Endodermal cell (in vitro differentiated cells): ENCODE measurements at regions not wholly inside any gene's neighbourhood (a gene's known extent, or its start where the extent isn't known, plus 50 kb on each side); places are given as distances from the start of the nearest gene placed in this dataset.

Experiments
- DNase-seq: peaks from one replicate; pipeline ENCODE4 v3.0.0-alpha.2; 2017
- H3K27ac ChIP-seq: 2 replicates; pipeline ENCODE4 v1.5.1; 2013; ENCODE audit warnings: mild to moderate bottlenecking, low read depth, low read length, moderate library complexity
- H3K27me3 ChIP-seq: 2 replicates; pipeline ENCODE4 v1.6.1; 2013; ENCODE audit warnings: mild to moderate bottlenecking, low read length, moderate library complexity; ENCODE audit not compliant: insufficient read depth, control insufficient read depth, poor library complexity, severe bottlenecking
- H3K36me3 ChIP-seq: 2 replicates; pipeline ENCODE4 v1.7.0; 2013; ENCODE audit warnings: mild to moderate bottlenecking, low read length, moderate library complexity; ENCODE audit not compliant: control insufficient read depth, insufficient read depth
- H3K4me1 ChIP-seq: one replicate; pipeline ENCODE4 v1.7.0; 2013; ENCODE audit warnings: low read length; ENCODE audit not compliant: control insufficient read depth, insufficient read depth
- H3K4me3 ChIP-seq: 2 replicates; pipeline ENCODE4 v1.5.1; 2013; ENCODE audit warnings: mild to moderate bottlenecking, low read length, moderate library complexity
- H3K9ac ChIP-seq: 2 replicates; pipeline ENCODE4 v1.6.1; 2013; ENCODE audit warnings: mild to moderate bottlenecking, low read length, moderate library complexity; ENCODE audit not compliant: poor library complexity, severe bottlenecking; ENCODE audit errors: extremely low read depth
- H3K9me3 ChIP-seq: 2 replicates; pipeline ENCODE4 v1.6.1; 2013; ENCODE audit warnings: mild to moderate bottlenecking, low read length, moderate library complexity; ENCODE audit not compliant: control insufficient read depth
- H3K27ac Mint-ChIP-seq: 2 replicates; pipeline ENCODE4 v1.8.0; 2020; ENCODE audit warnings: mixed read lengths
- H3K27me3 Mint-ChIP-seq: 2 replicates; pipeline ENCODE4 v1.8.0; 2021; ENCODE audit warnings: mild to moderate bottlenecking, mixed read lengths; ENCODE audit not compliant: insufficient read depth
- H3K36me3 Mint-ChIP-seq: 2 replicates; pipeline ENCODE4 v1.8.0; 2020; ENCODE audit warnings: low read depth, mixed read lengths
- H3K4me1 Mint-ChIP-seq: 2 replicates; pipeline ENCODE4 v1.8.0; 2020; ENCODE audit warnings: mixed read lengths
- H3K4me3 Mint-ChIP-seq: 2 replicates; pipeline ENCODE4 v1.8.0; 2020; ENCODE audit warnings: mild to moderate bottlenecking, moderate library complexity, mixed read lengths
- H3K9me3 Mint-ChIP-seq: 2 replicates; pipeline ENCODE4 v1.8.0; 2020; ENCODE audit warnings: mild to moderate bottlenecking, mixed read lengths
- WGBS, 2 experiments: methylation state at CpG; one replicate each; pipeline versions ENCODE4 v1.1.5 to v1.1.7; 2013; ENCODE audit warnings: missing lambda C conversion rate in 2 of 2, mixed read lengths in 1 of 2; ENCODE audit not compliant: insufficient coverage in 1 of 2, insufficient read length in 1 of 2; 5-methylcytosine and 5-hydroxymethylcytosine counted together
- TF ChIP-seq, protein P1 (sequence below): fragments of 200-600 bp; sonication (generic); conservative IDR thresholded peaks from 2 replicates; pipeline ENCODE4 v1.5.0; 2021; ENCODE audit warnings: antibody characterized with exemption, mild to moderate bottlenecking

GRCh38 chr6:134830194-134830593 is 119.7 kb downstream of the ALDH8A1 start:
- Mint-ChIP-seq H3K4me3 (no peak overlapping the region), H3K27ac (no peak overlapping the region), H3K27me3 (peaks cover under 1% of the 10 kb centered on the region), H3K4me1 (no peaks in the 10 kb centered on the region), H3K9me3 (peaks cover 11% of the 10 kb centered on the region), H3K36me3 (peaks cover under 1% of the 10 kb centered on the region)
- Histone ChIP-seq H3K4me1 (no peaks in the 10 kb centered on the region), H3K27me3 (no peaks in the 10 kb centered on the region), H3K36me3 (no peaks in the 10 kb centered on the region), H3K4me3 (no peak overlapping the region), H3K9me3 (peaks cover 5% of the 10 kb centered on the region), H3K27ac (no peak overlapping the region), H3K9ac (no peak overlapping the region)
- no peak for DNase-seq
- 92 to 100% methylated on average over 3 to 4 of the region's 4 CpGs for WGBS, 2 experiments
- TF ChIP-seq, protein P1, sequence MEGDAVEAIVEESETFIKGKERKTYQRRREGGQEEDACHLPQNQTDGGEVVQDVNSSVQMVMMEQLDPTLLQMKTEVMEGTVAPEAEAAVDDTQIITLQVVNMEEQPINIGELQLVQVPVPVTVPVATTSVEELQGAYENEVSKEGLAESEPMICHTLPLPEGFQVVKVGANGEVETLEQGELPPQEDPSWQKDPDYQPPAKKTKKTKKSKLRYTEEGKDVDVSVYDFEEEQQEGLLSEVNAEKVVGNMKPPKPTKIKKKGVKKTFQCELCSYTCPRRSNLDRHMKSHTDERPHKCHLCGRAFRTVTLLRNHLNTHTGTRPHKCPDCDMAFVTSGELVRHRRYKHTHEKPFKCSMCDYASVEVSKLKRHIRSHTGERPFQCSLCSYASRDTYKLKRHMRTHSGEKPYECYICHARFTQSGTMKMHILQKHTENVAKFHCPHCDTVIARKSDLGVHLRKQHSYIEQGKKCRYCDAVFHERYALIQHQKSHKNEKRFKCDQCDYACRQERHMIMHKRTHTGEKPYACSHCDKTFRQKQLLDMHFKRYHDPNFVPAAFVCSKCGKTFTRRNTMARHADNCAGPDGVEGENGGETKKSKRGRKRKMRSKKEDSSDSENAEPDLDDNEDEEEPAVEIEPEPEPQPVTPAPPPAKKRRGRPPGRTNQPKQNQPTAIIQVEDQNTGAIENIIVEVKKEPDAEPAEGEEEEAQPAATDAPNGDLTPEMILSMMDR, result no peak

GRCh38 chr6:134828641-134829040 is 121.3 kb downstream of the ALDH8A1 start:
- Histone ChIP-seq H3K27ac (no peak overlapping the region), H3K9me3 (peaks cover 6% of the 10 kb centered on the region), H3K4me3 (no peak overlapping the region), H3K27me3 (peaks cover 1% of the 10 kb centered on the region), H3K36me3 (no peaks in the 10 kb centered on the region), H3K9ac (no peak overlapping the region), H3K4me1 (no peaks in the 10 kb centered on the region)
- peaks cover 2% of the 10 kb centered on the region for H3K27me3 Mint-ChIP-seq
- H3K4me3 Mint-ChIP-seq, result no peak overlapping the region
- H3K27ac Mint-ChIP-seq, result no peak overlapping the region
- TF ChIP-seq, protein P1, result no peak
- peaks cover 2% of the 10 kb centered on the region for H3K36me3 Mint-ChIP-seq
- peaks cover 20% of the 10 kb centered on the region for H3K9me3 Mint-ChIP-seq
- DNase-seq, result no peak
- no peaks in the 10 kb centered on the region for H3K4me1 Mint-ChIP-seq
- 97% methylated on average over 5 of the region's 5 CpGs; no CpG with 5 or more reads in 1 of the 2 experiments for WGBS, 2 experiments

- H3K4me1 Mint-ChIP-seq, result peaks cover 3% of the 10 kb centered on the region
- peaks cover 7% of the 10 kb centered on the region for H3K27me3 ChIP-seq
- peaks cover 20% of the 10 kb centered on the region for H3K9me3 Mint-ChIP-seq
- H3K27ac Mint-ChIP-seq, result no peak overlapping the region
- 87 to 100% methylated on average over 2 to 3 of the region's 3 CpGs for WGBS, 2 experiments
- H3K4me3 ChIP-seq, result no peak overlapping the region
- H3K4me1 ChIP-seq, result no peaks in the 10 kb centered on the region
- H3K27ac ChIP-seq, result no peak overlapping the region
- TF ChIP-seq, protein P1, result no peak
- H3K9ac ChIP-seq, result no peak overlapping the region
- no peaks in the 10 kb centered on the region for H3K36me3 ChIP-seq
- peaks cover 2% of the 10 kb centered on the region for H3K36me3 Mint-ChIP-seq
- H3K4me3 Mint-ChIP-seq, result no peak overlapping the region
- H3K27me3 Mint-ChIP-seq, result peaks cover 7% of the 10 kb centered on the region
- no peak for DNase-seq
- peaks cover 6% of the 10 kb centered on the region for H3K9me3 ChIP-seq
Observed at GRCh38 chr6:134826889-134827737, 122.8 kb downstream of the ALDH8A1 start.
